Peyer's patch (tissue), 4 donors: ENCODE measurements at regions not wholly inside any gene's neighbourhood (a gene's known extent, or its start where the extent isn't known, plus 50 kb on each side); places are given as distances from the start of the nearest gene placed in this dataset.
"Not testable (repeated sequence)": the region's sequence is repeated elsewhere in the genome, so short reads cannot be mapped to it uniquely, and the experiment has no call there.

Source experiments
- DNase-seq, 3 donors: peaks; one replicate each; pipeline ENCODE4 v3.0.0-alpha.2; 2017 to 2019
- H3K27ac ChIP-seq, 4 donors: fragments of 200-600 bp; sonication (generic); one replicate each; pipeline ENCODE4 v1.5.1; 2016 to 2019
- H3K27me3 ChIP-seq, 2 donors: fragments of 200-600 bp; sonication (generic); one replicate each; pipeline ENCODE4 v1.5.1; 2019
- H3K36me3 ChIP-seq, 3 donors: fragments of 200-600 bp; sonication (generic); one replicate each; pipeline ENCODE4 v1.5.1; 2016 to 2019
- H3K4me1 ChIP-seq, 4 donors: fragments of 200-600 bp; sonication (generic); one replicate each; pipeline ENCODE4 v1.5.1; 2016 to 2019
- H3K4me3 ChIP-seq, 4 donors: fragments of 200-600 bp; sonication (generic); 1 replicate in 3 of 4; 2 replicates in 1 of 4; pipeline ENCODE4 v1.5.1; 2016 to 2019; ENCODE audit warnings: mild to moderate bottlenecking in 1 of 4
- H3K9me3 ChIP-seq, 4 donors: fragments of 200-600 bp; sonication (generic); one replicate each; pipeline ENCODE4 v1.5.1; 2016 to 2019; ENCODE audit warnings: mild to moderate bottlenecking in 1 of 4
- CTCF ChIP-seq, 6 experiments: fragments of 450-650 bp in 4 of 6; fragments of 200-600 bp in 2 of 6; sonication (generic) in 1 of 6; IDR thresholded peaks; one replicate each; pipeline ENCODE4 v1.5.1; 2017 to 2019; ENCODE audit warnings: antibody characterized with exemption in 6 of 6, mild to moderate bottlenecking in 3 of 6, moderate library complexity in 1 of 6
- POLR2A ChIP-seq, 2 donors: fragments of 450-650 bp; IDR thresholded peaks; one replicate each; pipeline ENCODE4 v1.5.1; 2017; ENCODE audit warnings: antibody characterized with exemption in 2 of 2, mild to moderate bottlenecking in 2 of 2, moderate library complexity in 2 of 2

GRCh38 chr4:134628066-134628465, 426.5 kb upstream of the PABPC4L start:
- H3K4me1 ChIP-seq = peaks cover 0 to 5% (median 0%) of the 10 kb centered on the region in 4 donors
- TF ChIP-seq CTCF (IDR thresholded peaks at IDR 0.05) (no peak), POLR2A (IDR thresholded peaks at IDR 0.05) (no peak)
- no peaks in the 10 kb centered on the region for H3K36me3 ChIP-seq
- no peak overlapping the region for H3K4me3 ChIP-seq
- H3K27me3 ChIP-seq = no peaks in the 10 kb centered on the region
- DNase-seq = no peak
- H3K27ac ChIP-seq = no peak overlapping the region
- no peaks in the 10 kb centered on the region for H3K9me3 ChIP-seq

GRCh38 chr4:134627366-134627765, 425.8 kb upstream of the PABPC4L start:
- H3K9me3 ChIP-seq = no peaks in the 10 kb centered on the region
- no peak overlapping the region for H3K27ac ChIP-seq
- no peak overlapping the region for H3K4me3 ChIP-seq
- H3K36me3 ChIP-seq = peaks cover 0 to 2% (median 0%) of the 10 kb centered on the region in 3 donors
- peak in 1 of 3 donors; percentile 49 for DNase-seq
- no peak for TF ChIP-seq CTCF (IDR thresholded peaks at IDR 0.05)
- H3K27me3 ChIP-seq = no peaks in the 10 kb centered on the region
- peaks cover 0 to 5% (median 0%) of the 10 kb centered on the region in 4 donors for H3K4me1 ChIP-seq

- Histone ChIP-seq H3K4me3 (no peak overlapping the region), H3K27ac (no peak overlapping the region), H3K36me3 (peaks cover 0 to 2% (median 0%) of the 10 kb centered on the region in 3 donors), H3K27me3 (no peaks in the 10 kb centered on the region), H3K9me3 (no peaks in the 10 kb centered on the region), H3K4me1 (peaks cover 0 to 5% (median 0%) of the 10 kb centered on the region in 4 donors)
- no peak for DNase-seq
- TF ChIP-seq POLR2A (IDR thresholded peaks at IDR 0.05) (no peak), CTCF (IDR thresholded peaks at IDR 0.05) (no peak)
These were observed 422.8 kb upstream of the PABPC4L start for GRCh38 chr4:134624365-134624764.

- not testable (repeated sequence) for DNase-seq, H3K27me3 ChIP-seq, H3K4me3 ChIP-seq, H3K27ac ChIP-seq, H3K4me1 ChIP-seq, H3K9me3 ChIP-seq, H3K36me3 ChIP-seq
These were observed 421.3 kb upstream of the PABPC4L start for GRCh38 chr4:134622626-134623575.

GRCh38 chr4:134622199-134622598, 420.6 kb upstream of the PABPC4L start:
- Histone ChIP-seq H3K4me1 (no peaks in the 10 kb centered on the region), H3K36me3 (peaks cover 0 to 2% (median 0%) of the 10 kb centered on the region in 3 donors), H3K27me3 (no peaks in the 10 kb centered on the region), H3K27ac (no peak overlapping the region), H3K4me3 (no peak overlapping the region), H3K9me3 (no peaks in the 10 kb centered on the region)
- DNase-seq = no peak
- TF ChIP-seq POLR2A (IDR thresholded peaks at IDR 0.05) (no peak), CTCF (IDR thresholded peaks at IDR 0.05) (no peak)

- DNase-seq, H3K4me3 ChIP-seq, H3K27me3 ChIP-seq, H3K4me1 ChIP-seq, H3K9me3 ChIP-seq, H3K27ac ChIP-seq, H3K36me3 ChIP-seq: not testable (repeated sequence)
These were observed 420.1 kb upstream of the PABPC4L start for GRCh38 chr4:134621715-134622114.
